Mucosa of rectum (tissue), 2 donors: ENCODE measurements at regions not wholly inside any gene's neighbourhood (a gene's known extent, or its start where the extent isn't known, plus 50 kb on each side); places are given as distances from the start of the nearest gene placed in this dataset.
"Not testable (repeated sequence)": the region's sequence is repeated elsewhere in the genome, so short reads cannot be mapped to it uniquely, and the experiment has no call there.

ENCODE experiments used
- H3K27ac ChIP-seq, 2 donors: one replicate each; pipeline ENCODE4 v1.7.0; 2013; ENCODE audit warnings: inconsistent platforms in 2 of 2, low read depth in 2 of 2, low read length in 2 of 2
- H3K27me3 ChIP-seq, 2 donors: one replicate each; pipeline ENCODE4 v1.7.0; 2013; ENCODE audit warnings: low read length in 2 of 2; ENCODE audit not compliant: control insufficient read depth in 2 of 2, insufficient read depth in 2 of 2
- H3K36me3 ChIP-seq, 2 donors: one replicate each; pipeline ENCODE4 v1.7.0; 2013; ENCODE audit warnings: low read length in 2 of 2; ENCODE audit not compliant: control insufficient read depth in 2 of 2, insufficient read depth in 2 of 2
- H3K4me1 ChIP-seq, 2 donors: one replicate each; pipeline ENCODE4 v1.7.0; 2013; ENCODE audit warnings: low read length in 2 of 2, mild to moderate bottlenecking in 1 of 2; ENCODE audit not compliant: control insufficient read depth in 2 of 2, insufficient read depth in 2 of 2
- H3K4me3 ChIP-seq, 2 donors: one replicate each; pipeline ENCODE4 v1.7.0; 2013; ENCODE audit warnings: low read length in 2 of 2
- H3K9ac ChIP-seq, 2 donors: one replicate each; pipeline ENCODE4 v1.7.0; 2013; ENCODE audit warnings: low read length in 2 of 2, low read depth in 1 of 2, mild to moderate bottlenecking in 1 of 2
- H3K9me3 ChIP-seq, 2 donors: one replicate each; pipeline ENCODE4 v1.7.0; 2013; ENCODE audit warnings: low read length in 2 of 2; ENCODE audit not compliant: control insufficient read depth in 2 of 2
- donor health status: healthy.
- donor health status: Normal muscosa, but diverticular disease.

GRCh38 chr2:114018464-114018863 lies 128.6 kb downstream of the ACTR3 start:
- H3K27me3 ChIP-seq = not testable (repeated sequence)

GRCh38 chr2:114020668-114021067 lies 130.8 kb downstream of the ACTR3 start:
- H3K9me3 ChIP-seq = peaks cover 0 to 4% of the 10 kb centered on the region in 2 donors
- no peaks in the 10 kb centered on the region for H3K36me3 ChIP-seq
- no peak overlapping the region for H3K4me3 ChIP-seq
- H3K4me1 ChIP-seq = peaks cover 0 to 2% of the 10 kb centered on the region in 2 donors
- H3K27ac ChIP-seq = no peak overlapping the region
- no peaks in the 10 kb centered on the region for H3K27me3 ChIP-seq
- H3K9ac ChIP-seq = no peak overlapping the region

More at GRCh38 chr2:114018464-114018863, 128.6 kb downstream of the ACTR3 start:
- not testable (repeated sequence) for H3K4me1 ChIP-seq, H3K4me3 ChIP-seq, H3K9ac ChIP-seq, H3K9me3 ChIP-seq, H3K36me3 ChIP-seq, H3K27ac ChIP-seq

DNA sequence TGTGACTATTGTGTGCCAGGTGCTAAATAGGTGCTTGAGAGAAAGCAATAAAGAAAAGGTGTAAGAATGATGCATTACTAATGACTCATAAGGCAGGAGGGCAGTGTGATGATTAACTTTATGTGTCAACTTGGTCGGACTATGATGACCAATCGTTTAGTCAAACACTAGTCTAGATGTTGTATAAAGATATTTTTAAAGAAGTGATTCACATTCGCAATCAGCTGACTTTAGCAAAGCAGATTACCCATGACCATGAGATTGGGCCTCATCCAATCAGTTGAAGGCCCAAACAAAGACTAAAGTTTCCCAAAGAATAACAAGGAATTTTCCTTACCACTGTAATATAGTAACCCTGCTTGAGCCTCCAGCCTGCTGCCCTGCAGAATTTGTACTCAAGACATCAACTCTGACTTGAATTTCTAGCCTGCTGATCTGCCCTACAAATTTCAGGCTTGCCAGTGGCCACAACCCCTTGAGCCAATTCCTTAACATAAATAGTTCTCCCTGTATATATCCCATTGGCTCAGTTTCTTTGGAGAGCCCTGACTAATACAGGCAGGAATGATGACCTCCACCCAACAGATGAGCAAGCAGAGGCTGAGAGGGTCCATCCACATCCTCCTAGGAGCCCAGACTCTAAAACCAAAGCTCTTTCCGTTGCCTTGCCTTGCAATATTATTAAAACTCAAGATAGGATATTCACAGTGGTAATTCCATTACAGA lies 132.6 kb downstream of the ACTR3 start:
- Histone ChIP-seq H3K4me1 (peaks cover 0 to 2% of the 10 kb centered on the region in 2 donors), H3K36me3 (no peaks in the 10 kb centered on the region), H3K27me3 (no peaks in the 10 kb centered on the region), H3K9me3 (peaks cover 0 to 4% of the 10 kb centered on the region in 2 donors), H3K4me3 (no peak overlapping the region), H3K9ac (no peak overlapping the region), H3K27ac (peak overlapping the region; percentile 18 to 56)

DNA sequence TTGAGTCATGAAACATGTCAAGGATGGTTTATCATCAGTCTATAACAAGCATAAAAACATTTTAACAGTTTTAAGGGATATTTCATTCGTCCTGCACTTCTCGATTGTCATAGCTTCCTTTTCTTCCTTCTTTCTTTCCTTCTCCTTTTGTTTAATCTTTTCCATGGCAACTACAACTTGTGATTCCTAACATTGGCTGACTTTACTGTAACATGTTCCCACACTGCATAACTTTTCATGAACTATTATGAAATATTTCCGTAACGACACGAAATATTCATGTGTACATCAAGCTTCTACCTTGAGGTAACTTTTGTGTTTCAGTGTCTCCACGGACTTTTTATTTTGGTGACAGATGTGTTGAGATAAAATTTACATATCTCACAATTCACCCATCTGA lies 134.4 kb downstream of the ACTR3 start:
- H3K9ac ChIP-seq = no peak overlapping the region
- peaks cover 0 to 7% of the 10 kb centered on the region in 2 donors for H3K9me3 ChIP-seq
- no peaks in the 10 kb centered on the region for H3K36me3 ChIP-seq
- no peak overlapping the region for H3K4me3 ChIP-seq
- no peak overlapping the region for H3K27ac ChIP-seq
- peaks cover 0 to 2% of the 10 kb centered on the region in 2 donors for H3K4me1 ChIP-seq
- H3K27me3 ChIP-seq = no peaks in the 10 kb centered on the region

GRCh38 chr2:114025030-114025429 lies 135.1 kb downstream of the ACTR3 start:
- Histone ChIP-seq H3K9me3 (peaks cover 0 to 7% of the 10 kb centered on the region in 2 donors), H3K36me3 (no peaks in the 10 kb centered on the region), H3K27me3 (no peaks in the 10 kb centered on the region), H3K4me1 (peaks cover 0 to 2% of the 10 kb centered on the region in 2 donors), H3K4me3 (no peak overlapping the region), H3K27ac (no peak overlapping the region), H3K9ac (no peak overlapping the region)

- H3K9ac ChIP-seq = no peak overlapping the region
- peaks cover 0 to 2% of the 10 kb centered on the region in 2 donors for H3K9me3 ChIP-seq
- no peak overlapping the region for H3K4me3 ChIP-seq
- no peaks in the 10 kb centered on the region for H3K36me3 ChIP-seq
- no peaks in the 10 kb centered on the region for H3K27me3 ChIP-seq
- no peak overlapping the region for H3K27ac ChIP-seq
- no peaks in the 10 kb centered on the region for H3K4me1 ChIP-seq
Observed at GRCh38 chr2:114027437-114027836, 137.5 kb downstream of the ACTR3 start.

GRCh38 chr2:114031605-114032505 lies 142.0 kb downstream of the ACTR3 start:
- Histone ChIP-seq H3K27ac (no peak overlapping the region), H3K9ac (no peak overlapping the region), H3K4me1 (no peaks in the 10 kb centered on the region), H3K4me3 (no peak overlapping the region), H3K9me3 (peaks cover 0 to 2% of the 10 kb centered on the region in 2 donors), H3K36me3 (no peaks in the 10 kb centered on the region), H3K27me3 (no peaks in the 10 kb centered on the region)

DNA sequence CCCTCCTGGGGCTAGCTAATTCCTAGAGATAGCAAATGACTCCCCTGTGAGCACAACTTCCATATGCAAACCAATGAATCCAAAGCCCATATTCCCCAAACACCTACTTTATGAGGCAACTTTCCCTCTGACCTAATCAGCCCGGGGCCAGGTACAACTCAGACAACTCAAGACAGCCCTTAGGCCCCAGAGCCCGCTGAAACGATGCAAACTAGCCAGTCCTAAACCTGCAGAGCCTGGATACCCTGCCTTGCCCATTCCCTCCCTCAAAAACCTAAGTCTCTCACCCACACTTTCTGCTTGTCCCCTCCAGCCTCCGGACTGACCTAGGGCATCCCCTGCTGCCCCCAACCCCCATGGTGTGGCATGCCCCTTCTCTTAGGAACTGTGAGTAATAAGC lies 142.8 kb downstream of the ACTR3 start:
- Histone ChIP-seq H3K27ac (no peak overlapping the region), H3K36me3 (no peaks in the 10 kb centered on the region), H3K4me3 (no peak overlapping the region), H3K27me3 (no peaks in the 10 kb centered on the region), H3K4me1 (no peaks in the 10 kb centered on the region), H3K9ac (no peak overlapping the region), H3K9me3 (peaks cover 0 to 2% of the 10 kb centered on the region in 2 donors)

GRCh38 chr2:114034742-114035141 lies 144.9 kb downstream of the ACTR3 start:
- Histone ChIP-seq H3K9ac (no peak overlapping the region), H3K27ac (no peak overlapping the region), H3K27me3 (no peaks in the 10 kb centered on the region), H3K9me3 (no peaks in the 10 kb centered on the region), H3K36me3 (no peaks in the 10 kb centered on the region), H3K4me3 (no peak overlapping the region), H3K4me1 (no peaks in the 10 kb centered on the region)

- no peaks in the 10 kb centered on the region for H3K27me3 ChIP-seq
- no peaks in the 10 kb centered on the region for H3K9me3 ChIP-seq
- H3K36me3 ChIP-seq = no peaks in the 10 kb centered on the region
- no peak overlapping the region for H3K4me3 ChIP-seq
- H3K27ac ChIP-seq = no peak overlapping the region
- H3K9ac ChIP-seq = no peak overlapping the region
- H3K4me1 ChIP-seq = no peaks in the 10 kb centered on the region
Observed at GRCh38 chr2:114038710-114039109, 148.8 kb downstream of the ACTR3 start.
